ENCODE measurements at regions not wholly inside any gene's neighbourhood (a gene's known extent, or its start where the extent isn't known, plus 50 kb on each side); places are given as distances from the start of the nearest gene placed in this dataset.

DNA sequence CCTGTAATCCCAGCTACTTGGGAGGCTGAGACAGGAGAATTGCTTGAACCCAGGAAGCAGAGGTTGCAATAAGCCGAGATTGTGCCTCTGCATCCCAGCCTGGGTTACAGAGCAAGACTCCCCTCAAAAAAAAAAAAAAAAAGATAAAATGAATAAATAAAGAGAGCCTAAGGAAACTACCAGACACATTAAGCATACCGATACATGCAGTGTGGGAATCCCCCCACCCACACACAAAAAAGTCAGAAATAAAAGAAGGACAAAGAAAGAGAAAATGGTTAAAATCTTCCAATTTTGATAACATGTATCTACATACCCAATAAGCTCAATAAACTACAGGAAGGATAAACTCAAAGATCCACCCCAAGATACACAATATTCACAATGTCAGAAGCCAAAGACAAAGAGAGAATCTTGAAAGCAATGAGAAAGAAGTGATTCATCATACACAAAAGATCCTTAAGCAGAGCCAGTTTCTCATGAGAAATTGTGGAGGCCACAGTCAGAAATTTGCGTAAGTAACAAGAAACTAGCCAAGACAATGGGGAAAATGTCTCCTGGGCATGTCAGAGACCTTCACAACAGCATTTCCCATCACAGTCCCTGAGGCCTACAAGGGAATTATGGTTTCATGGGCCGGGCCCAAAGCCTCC is 1197.0 kb downstream of the AMY1C start:
- TF ChIP-seq EZH2 (IDR thresholded peaks at IDR 0.05; ENCODE audit: low read depth), result no peak
- TF ChIP-seq, protein P1, sequence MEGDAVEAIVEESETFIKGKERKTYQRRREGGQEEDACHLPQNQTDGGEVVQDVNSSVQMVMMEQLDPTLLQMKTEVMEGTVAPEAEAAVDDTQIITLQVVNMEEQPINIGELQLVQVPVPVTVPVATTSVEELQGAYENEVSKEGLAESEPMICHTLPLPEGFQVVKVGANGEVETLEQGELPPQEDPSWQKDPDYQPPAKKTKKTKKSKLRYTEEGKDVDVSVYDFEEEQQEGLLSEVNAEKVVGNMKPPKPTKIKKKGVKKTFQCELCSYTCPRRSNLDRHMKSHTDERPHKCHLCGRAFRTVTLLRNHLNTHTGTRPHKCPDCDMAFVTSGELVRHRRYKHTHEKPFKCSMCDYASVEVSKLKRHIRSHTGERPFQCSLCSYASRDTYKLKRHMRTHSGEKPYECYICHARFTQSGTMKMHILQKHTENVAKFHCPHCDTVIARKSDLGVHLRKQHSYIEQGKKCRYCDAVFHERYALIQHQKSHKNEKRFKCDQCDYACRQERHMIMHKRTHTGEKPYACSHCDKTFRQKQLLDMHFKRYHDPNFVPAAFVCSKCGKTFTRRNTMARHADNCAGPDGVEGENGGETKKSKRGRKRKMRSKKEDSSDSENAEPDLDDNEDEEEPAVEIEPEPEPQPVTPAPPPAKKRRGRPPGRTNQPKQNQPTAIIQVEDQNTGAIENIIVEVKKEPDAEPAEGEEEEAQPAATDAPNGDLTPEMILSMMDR (conservative IDR thresholded peaks at IDR 0.05), result no peak

All from PC-9 (cell line).